Smooth muscle cell (in vitro differentiated cells): ENCODE measurements at regions not wholly inside any gene's neighbourhood (a gene's known extent, or its start where the extent isn't known, plus 50 kb on each side); places are given as distances from the start of the nearest gene placed in this dataset.

Experiments used
- DNase-seq: peaks from one replicate; lab custom pipeline; 2025; ENCODE audit not compliant: unreplicated experiment; lab: John Stamatoyannopoulos, UW
- H2AFZ ChIP-seq: fragments of 200-600 bp; sonication (generic); 2 replicates; pipeline ENCODE4 v1.6.0; 2016; ENCODE audit warnings: antibody characterized with exemption, low read depth, mild to moderate bottlenecking
- H3F3A ChIP-seq: fragments of 200-600 bp; sonication (generic); 2 replicates; pipeline ENCODE4 v1.6.0; 2017; ENCODE audit warnings: antibody characterized with exemption, low read depth
- H3K27ac ChIP-seq: fragments of 200-600 bp; sonication (generic); 2 replicates; pipeline ENCODE4 v1.5.1; 2016; ENCODE audit warnings: low read depth, mild to moderate bottlenecking
- H3K27me3 ChIP-seq: fragments of 200-600 bp; sonication (generic); 2 replicates; pipeline ENCODE4 v1.6.1; 2016; ENCODE audit warnings: low read depth, mild to moderate bottlenecking
- H3K36me3 ChIP-seq: fragments of 200-600 bp; sonication (generic); 2 replicates; pipeline ENCODE4 v1.5.1; 2016; ENCODE audit warnings: low read depth
- H3K4me1 ChIP-seq: fragments of 200-600 bp; sonication (generic); 2 replicates; pipeline ENCODE4 v1.5.1; 2016; ENCODE audit warnings: low read depth
- H3K4me2 ChIP-seq: fragments of 200-600 bp; sonication (generic); 2 replicates; pipeline ENCODE4 v1.6.0; 2016; ENCODE audit warnings: mild to moderate bottlenecking
- H3K4me3 ChIP-seq: fragments of 200-600 bp; sonication (generic); 2 replicates; pipeline ENCODE4 v1.5.1; 2016; ENCODE audit warnings: mild to moderate bottlenecking
- H3K79me2 ChIP-seq: fragments of 200-600 bp; sonication (generic); 2 replicates; pipeline ENCODE4 v1.6.0; 2016; ENCODE audit warnings: low read depth, mild to moderate bottlenecking
- H3K9ac ChIP-seq: fragments of 200-600 bp; sonication (generic); 2 replicates; pipeline ENCODE4 v1.6.0; 2016; ENCODE audit warnings: low read depth
- H3K9me3 ChIP-seq: fragments of 200-600 bp; sonication (generic); replicated peaks from 2 replicates; pipeline ENCODE4 v1.5.1; 2016; ENCODE audit warnings: low read depth
- H4K20me1 ChIP-seq: fragments of 200-600 bp; sonication (generic); 2 replicates; pipeline ENCODE4 v1.6.0; 2016; ENCODE audit warnings: low read depth
- WGBS: methylation state at CpG from one replicate; pipeline ENCODE4 v1.1.7; 2016; ENCODE audit warnings: low lambda C conversion rate; 5-methylcytosine and 5-hydroxymethylcytosine counted together
- TF ChIP-seq, protein P1 (sequence below): fragments of 200-600 bp; sonication (generic); IDR thresholded peaks from 2 replicates; pipeline ENCODE4 v1.5.1; 2017; ENCODE audit warnings: borderline replicate concordance, mild to moderate bottlenecking, antibody characterized with exemption; ENCODE audit not compliant: insufficient read depth, poor library complexity, severe bottlenecking

DNA sequence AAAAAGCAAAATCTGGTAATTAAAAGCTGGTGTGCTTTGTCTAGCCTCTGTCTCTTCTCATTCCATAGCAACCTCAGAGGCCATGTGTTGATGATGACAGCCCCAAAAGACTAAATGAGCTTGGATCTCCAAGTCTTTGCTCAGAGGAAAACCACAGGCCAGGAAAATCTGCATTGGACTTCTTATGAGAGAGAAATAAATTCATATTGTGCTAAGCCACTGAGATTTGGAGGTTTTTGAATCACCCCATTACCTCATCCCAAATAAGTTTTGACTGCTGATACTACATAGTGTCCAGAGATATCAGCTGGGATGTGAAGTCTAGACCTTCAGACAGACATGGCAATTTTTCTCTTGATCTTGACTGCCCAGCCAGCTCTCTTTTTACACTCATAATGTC, 178.6 kb upstream of the DIPK2B start:
- no peak for DNase-seq
- H2AFZ ChIP-seq: no peak overlapping the region
- TF ChIP-seq, protein P1, sequence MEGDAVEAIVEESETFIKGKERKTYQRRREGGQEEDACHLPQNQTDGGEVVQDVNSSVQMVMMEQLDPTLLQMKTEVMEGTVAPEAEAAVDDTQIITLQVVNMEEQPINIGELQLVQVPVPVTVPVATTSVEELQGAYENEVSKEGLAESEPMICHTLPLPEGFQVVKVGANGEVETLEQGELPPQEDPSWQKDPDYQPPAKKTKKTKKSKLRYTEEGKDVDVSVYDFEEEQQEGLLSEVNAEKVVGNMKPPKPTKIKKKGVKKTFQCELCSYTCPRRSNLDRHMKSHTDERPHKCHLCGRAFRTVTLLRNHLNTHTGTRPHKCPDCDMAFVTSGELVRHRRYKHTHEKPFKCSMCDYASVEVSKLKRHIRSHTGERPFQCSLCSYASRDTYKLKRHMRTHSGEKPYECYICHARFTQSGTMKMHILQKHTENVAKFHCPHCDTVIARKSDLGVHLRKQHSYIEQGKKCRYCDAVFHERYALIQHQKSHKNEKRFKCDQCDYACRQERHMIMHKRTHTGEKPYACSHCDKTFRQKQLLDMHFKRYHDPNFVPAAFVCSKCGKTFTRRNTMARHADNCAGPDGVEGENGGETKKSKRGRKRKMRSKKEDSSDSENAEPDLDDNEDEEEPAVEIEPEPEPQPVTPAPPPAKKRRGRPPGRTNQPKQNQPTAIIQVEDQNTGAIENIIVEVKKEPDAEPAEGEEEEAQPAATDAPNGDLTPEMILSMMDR: no peak
- no peak overlapping the region for H3K4me3 ChIP-seq
- H3K4me2 ChIP-seq: no peak overlapping the region
- no peak overlapping the region for H3K9ac ChIP-seq
- H3F3A ChIP-seq: no peaks in the 10 kb centered on the region
- H3K27ac ChIP-seq: no peak overlapping the region
- H3K27me3 ChIP-seq: no peaks in the 10 kb centered on the region
- no peaks in the 10 kb centered on the region for H3K36me3 ChIP-seq
- H3K9me3 ChIP-seq: no peaks in the 10 kb centered on the region
- no peaks in the 10 kb centered on the region for H4K20me1 ChIP-seq
- H3K79me2 ChIP-seq: no peaks in the 10 kb centered on the region
- H3K4me1 ChIP-seq: no peaks in the 10 kb centered on the region

DNA sequence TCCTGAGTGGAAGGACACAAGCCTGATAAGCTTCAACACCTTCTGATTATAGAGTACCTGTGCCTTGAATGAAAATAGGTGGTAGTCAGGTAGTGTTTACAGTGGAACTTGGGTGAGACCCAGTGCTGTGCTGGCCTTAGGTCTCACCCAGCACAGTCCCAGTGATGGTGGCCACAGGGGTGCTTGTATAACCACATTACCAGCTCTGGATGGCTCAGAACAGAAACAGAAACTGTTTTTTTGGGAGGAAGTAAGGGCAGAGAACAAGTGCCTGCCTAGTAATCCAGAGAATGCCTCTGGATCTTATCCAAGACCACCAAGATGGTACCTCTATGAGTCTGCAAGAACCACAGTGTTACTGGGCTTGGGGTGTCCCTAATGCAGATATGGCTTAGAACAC, 171.5 kb upstream of the DIPK2B start:
- Histone ChIP-seq H3K79me2 (no peaks in the 10 kb centered on the region), H3K27me3 (no peaks in the 10 kb centered on the region), H3K9ac (no peak overlapping the region), H3K9me3 (peaks cover 8% of the 10 kb centered on the region), H3K4me3 (no peak overlapping the region), H4K20me1 (no peaks in the 10 kb centered on the region), H3K36me3 (no peaks in the 10 kb centered on the region), H2AFZ (no peak overlapping the region), H3K4me2 (no peak overlapping the region), H3K4me1 (no peaks in the 10 kb centered on the region), H3K27ac (no peak overlapping the region), H3F3A (no peaks in the 10 kb centered on the region)
- no peak for DNase-seq
- TF ChIP-seq, protein P1: no peak

DNA sequence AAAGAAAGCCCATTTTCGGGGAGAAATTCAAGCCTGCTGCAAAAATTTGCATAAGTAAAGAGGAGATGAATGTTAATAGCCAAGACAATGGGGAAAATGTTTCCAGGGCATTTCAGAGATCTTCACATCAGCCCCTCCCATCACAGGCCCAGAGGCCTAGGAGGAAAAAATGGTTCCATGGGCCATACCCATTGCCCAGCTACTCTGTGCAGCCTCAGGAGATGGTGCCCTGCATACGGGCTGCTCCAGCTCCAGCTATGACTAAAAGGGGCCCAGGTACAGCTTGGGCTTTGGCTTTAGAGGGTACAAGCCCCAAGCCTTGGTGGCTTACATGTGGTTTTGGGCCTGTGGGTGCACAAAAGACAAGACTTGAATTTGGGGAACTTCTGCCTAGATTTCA, 168.0 kb upstream of the DIPK2B start:
- Histone ChIP-seq H3K4me1 (no peaks in the 10 kb centered on the region), H3K9ac (no peak overlapping the region), H3K36me3 (no peaks in the 10 kb centered on the region), H3K4me3 (no peak overlapping the region), H3K9me3 (peaks cover 3% of the 10 kb centered on the region), H2AFZ (no peak overlapping the region), H3K79me2 (no peaks in the 10 kb centered on the region), H3K27ac (no peak overlapping the region), H3F3A (no peaks in the 10 kb centered on the region), H4K20me1 (no peaks in the 10 kb centered on the region), H3K27me3 (no peaks in the 10 kb centered on the region), H3K4me2 (no peak overlapping the region)
- TF ChIP-seq, protein P1: no peak
- no peak for DNase-seq
- 80% methylated on average over 2 of the region's 2 CpGs for WGBS

DNA sequence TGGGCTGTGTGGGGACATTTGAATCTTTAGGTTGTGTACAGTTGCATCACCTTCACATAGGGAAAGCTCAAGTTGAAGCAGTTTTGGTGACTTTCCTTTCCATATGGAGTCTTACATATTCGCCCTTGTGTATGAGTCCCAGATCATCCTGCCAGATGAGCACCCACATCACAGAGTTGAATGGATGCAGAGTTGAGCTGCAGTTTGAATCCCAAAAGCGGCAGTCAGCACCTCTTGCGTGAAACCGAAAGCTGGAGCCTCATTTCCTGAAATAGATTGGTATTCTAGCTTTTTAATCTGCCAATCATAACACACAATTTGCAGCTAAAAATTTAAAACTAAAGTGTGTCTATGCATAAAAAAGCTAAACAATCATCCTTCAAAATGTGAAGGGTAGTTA, 162.9 kb upstream of the DIPK2B start:
- H3K36me3 ChIP-seq: no peaks in the 10 kb centered on the region
- H4K20me1 ChIP-seq: no peaks in the 10 kb centered on the region
- no peaks in the 10 kb centered on the region for H3K4me1 ChIP-seq
- H3K9me3 ChIP-seq: no peaks in the 10 kb centered on the region
- H3F3A ChIP-seq: no peaks in the 10 kb centered on the region
- TF ChIP-seq, protein P1: no peak
- no peak overlapping the region for H2AFZ ChIP-seq
- H3K9ac ChIP-seq: no peak overlapping the region
- no peak overlapping the region for H3K27ac ChIP-seq
- H3K4me3 ChIP-seq: no peak overlapping the region
- no peaks in the 10 kb centered on the region for H3K27me3 ChIP-seq
- DNase-seq: no peak
- WGBS: 84% methylated on average over 4 of the region's 4 CpGs
- no peak overlapping the region for H3K4me2 ChIP-seq
- no peaks in the 10 kb centered on the region for H3K79me2 ChIP-seq
